Astrocyte (in vitro differentiated cells and primary cell): ENCODE measurements at regions not wholly inside any gene's neighbourhood (a gene's known extent, or its start where the extent isn't known, plus 50 kb on each side); places are given as distances from the start of the nearest gene placed in this dataset.

Experiments
- EZH2 ChIP-seq: IDR thresholded peaks from 2 replicates; pipeline ENCODE4 v1.6.1; 2012; ENCODE audit warnings: mild to moderate bottlenecking, low read length, inconsistent platforms; ENCODE audit not compliant: insufficient read depth
- TF ChIP-seq, protein P1 (sequence below): IDR thresholded peaks from 2 replicates; pipeline ENCODE4 v1.5.1; 2011; ENCODE audit warnings: low read depth, mild to moderate bottlenecking, inconsistent platforms, low read length, moderate library complexity; ENCODE audit not compliant: insufficient read depth

DNA sequence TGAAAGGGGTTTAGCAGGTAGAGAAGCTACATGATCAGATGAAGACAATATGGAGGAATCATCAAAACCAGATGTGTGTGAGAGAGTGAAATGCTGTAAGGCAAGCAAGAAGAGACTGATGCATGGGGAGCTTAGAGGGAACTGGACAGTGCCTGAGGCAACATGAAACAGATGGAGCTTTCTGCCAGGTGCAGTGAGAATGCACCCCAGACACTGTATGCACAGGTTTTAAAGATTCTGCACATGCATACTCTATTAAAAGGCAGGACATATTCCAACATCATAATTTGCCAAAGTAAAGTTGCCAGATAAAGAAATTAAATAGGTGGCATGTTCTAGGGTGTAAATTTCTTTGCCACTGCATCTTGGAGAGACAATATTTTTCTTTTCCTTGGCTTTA, 200.1 kb downstream of the AMY1C start:
- TF ChIP-seq, protein P1, sequence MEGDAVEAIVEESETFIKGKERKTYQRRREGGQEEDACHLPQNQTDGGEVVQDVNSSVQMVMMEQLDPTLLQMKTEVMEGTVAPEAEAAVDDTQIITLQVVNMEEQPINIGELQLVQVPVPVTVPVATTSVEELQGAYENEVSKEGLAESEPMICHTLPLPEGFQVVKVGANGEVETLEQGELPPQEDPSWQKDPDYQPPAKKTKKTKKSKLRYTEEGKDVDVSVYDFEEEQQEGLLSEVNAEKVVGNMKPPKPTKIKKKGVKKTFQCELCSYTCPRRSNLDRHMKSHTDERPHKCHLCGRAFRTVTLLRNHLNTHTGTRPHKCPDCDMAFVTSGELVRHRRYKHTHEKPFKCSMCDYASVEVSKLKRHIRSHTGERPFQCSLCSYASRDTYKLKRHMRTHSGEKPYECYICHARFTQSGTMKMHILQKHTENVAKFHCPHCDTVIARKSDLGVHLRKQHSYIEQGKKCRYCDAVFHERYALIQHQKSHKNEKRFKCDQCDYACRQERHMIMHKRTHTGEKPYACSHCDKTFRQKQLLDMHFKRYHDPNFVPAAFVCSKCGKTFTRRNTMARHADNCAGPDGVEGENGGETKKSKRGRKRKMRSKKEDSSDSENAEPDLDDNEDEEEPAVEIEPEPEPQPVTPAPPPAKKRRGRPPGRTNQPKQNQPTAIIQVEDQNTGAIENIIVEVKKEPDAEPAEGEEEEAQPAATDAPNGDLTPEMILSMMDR = no peak
- no peak for TF ChIP-seq EZH2
